Central memory CD4-positive, alpha-beta T cell (primary cell): ENCODE measurements at regions not wholly inside any gene's neighbourhood (a gene's known extent, or its start where the extent isn't known, plus 50 kb on each side); places are given as distances from the start of the nearest gene placed in this dataset.

Experiments
- DNase-seq: peaks from one replicate; pipeline ENCODE4 v3.0.0; 2022

DNA sequence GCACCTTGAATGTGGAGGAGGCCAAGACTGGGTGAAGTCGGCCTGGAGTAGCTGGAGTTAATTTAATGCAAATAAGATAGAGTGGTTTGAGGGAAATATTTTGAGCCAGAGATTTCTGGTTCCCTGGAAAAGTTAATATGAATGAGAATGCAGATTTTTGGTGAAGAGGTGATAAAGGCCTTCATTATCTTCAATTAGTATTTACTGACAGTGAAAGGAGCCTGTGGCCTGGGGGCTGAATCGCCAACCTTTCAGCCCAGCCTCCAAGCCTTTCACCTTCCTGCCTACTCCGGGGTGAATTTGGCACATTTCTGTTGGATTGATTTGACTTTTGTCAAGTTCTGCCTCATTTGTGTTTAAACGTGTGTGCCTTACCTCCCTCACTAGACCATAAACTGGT, 147.8 kb downstream of the SOX2 start:
- no peak for DNase-seq

DNA sequence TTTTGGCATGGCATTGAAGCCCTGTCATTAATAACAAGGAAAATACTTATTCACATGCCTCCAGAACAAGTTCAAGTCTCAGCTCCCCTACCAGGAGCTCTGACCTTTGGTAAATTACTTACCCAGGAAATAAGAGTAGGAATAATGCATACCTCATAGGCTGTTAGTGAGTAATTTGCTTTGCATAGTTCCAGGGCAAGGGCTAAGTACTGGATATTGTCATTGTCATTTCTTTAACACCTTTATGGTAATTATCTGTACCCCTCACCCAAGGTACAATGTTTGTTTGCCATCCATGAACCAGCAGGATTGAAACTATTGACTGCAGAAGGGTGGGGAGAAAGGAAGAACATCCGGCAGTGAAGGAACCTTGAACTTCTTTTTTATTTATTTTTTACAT, 148.5 kb downstream of the SOX2 start:
- no peak for DNase-seq

DNA sequence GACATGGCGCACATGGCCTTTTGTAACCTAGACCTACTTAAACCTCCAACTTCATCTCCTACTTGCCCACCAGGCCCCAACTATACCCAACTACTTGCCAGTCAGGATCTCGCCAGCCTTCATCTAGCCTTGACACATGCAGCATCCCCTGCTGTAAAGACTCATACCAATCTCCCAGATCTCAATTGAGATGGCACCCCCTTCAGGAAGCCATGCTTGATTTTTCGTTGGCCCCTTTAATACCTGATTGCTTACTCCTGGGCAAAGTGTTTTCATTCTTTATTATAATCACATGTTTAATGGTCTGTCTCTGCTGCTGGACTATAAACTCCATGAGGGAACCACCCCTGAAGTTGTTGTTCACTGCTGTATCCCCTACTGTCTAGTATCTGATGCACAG, 150.8 kb downstream of the SOX2 start:
- no peak for DNase-seq

DNA sequence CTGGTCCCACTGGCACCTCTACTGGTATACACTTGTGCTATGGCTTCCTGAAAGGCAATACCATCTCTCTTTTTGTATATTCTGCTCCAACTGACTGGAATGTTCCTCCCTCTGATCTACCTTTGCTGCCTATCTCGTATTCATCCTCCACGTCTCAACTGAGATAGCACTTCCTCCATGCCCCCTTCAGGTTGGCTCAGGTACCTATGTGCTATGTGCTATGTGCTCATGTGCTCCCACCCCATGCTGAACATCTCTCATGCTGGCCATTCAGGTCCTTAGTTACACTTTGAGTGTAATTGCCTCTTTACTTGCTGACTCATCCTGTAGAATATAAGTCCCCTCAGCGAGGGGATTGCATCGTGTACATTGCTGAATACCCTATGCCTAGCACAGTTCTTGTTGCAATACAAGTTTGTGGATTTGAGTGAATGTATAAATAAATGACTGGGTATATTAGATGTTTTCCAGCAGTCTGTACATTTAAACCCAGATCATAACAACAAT, 156.9 kb downstream of the SOX2 start:
- DNase-seq = no peak

DNA sequence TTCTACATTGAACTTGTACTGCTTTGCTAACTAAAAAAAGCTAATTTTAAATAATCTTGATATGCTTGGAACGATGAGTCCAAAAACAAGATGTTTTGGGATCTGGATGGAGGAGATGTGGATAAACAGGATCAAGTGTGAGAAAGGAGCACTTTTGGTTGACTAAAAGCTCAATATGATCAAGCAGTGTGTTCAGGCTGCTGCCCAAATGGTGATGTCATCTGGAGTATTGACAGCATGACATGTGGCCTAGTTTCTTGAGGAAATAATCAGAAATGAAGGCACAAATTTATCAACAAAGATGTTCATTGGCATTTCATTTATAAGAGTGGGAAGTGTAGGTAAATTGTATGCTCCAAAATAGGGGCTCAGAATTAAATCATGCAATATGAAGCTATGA, 161.2 kb downstream of the SOX2 start:
- no peak for DNase-seq

DNA sequence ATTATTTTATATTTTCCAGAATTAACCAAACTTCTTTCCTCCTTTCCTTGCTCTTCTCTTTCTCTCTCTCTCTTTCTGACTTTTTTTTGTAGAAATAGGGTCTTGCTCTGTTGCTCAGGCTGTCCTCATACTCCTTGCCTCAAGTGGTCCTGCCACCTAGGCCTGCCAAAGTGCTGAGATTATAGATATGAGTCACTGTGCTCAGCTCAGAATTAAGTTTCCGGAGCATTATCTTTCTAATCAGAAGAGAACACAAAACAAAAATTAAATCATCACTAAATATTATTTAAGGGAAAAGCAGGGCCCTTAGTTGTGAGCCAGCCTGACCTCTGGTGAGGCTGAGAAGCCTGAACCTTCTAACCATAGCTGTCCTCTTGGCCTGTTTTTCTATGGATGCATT, 168.2 kb downstream of the SOX2 start:
- no peak for DNase-seq

DNA sequence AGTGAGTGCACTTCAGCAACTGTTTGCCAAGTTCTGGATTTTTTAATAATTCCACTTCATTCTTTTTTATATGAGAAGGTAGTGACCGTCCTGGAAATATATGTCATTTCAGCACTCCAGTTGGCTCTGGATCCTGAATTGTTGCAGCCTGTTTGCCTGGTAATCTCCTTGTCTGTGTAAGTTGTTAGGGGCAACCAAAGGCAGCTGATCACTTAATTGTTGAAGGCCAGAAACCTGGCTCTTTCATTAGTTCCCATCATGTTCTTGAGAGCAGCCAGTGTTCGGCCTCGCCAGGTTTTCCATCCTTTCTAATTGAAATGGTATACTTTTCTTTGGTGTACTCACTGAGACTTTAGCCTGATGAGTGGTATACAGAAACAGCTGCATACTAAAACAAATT, 168.6 kb downstream of the SOX2 start:
- DNase-seq = no peak

DNA sequence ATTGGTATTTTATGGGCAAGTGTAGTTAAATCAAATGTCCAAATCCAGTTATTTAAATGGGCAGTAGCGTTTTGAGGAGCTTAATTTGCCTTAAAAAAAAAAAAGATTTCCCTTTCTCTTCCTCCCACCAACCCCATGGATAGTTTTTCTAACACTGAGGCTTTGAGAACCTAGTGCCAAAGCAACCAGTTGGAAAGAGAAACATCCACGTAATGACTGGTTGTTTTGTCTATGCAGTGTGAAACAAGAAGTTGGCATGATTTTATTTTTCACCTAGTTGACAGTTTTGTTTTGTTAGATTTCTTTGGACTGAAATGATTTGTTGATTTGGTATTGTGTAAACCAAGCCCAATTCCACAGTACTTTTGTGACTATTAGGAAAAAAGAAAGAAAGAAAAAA, 170.0 kb downstream of the SOX2 start:
- DNase-seq = no peak

DNA sequence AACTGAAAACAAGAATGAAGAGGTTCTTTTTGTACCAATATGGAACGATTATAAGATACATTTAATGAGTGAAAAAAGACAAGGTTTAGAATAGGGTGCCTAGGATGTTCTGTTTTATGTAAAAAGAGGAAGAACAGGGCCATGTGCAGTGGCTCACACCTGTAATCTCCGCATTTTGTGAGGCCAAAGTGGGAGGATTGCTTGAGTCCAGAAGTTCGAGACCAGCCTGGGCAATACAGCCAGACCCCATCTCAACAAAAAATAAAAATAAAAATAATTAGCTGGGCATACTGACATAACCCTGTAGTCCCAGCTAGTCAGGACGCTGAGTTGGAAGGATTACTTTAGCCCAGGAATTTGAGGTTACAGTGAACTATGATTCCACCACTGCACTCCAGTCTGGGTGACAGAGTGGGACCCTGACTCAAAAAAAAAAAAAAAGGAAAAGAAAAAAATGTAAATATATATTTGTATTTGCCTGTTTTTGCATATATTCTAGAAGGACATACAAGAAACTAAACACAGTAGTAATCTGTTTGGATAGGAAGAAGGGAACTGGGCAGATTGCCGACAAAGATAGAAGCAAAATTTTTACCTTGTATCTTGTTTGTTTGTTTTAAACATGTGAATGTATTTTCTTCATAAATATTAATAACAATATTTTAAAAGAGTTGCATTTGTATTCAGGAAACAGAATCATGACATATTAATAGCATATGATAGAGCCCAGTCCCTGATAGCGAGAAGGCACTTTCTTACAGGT, 174.3 kb downstream of the SOX2 start:
- no peak for DNase-seq

DNA sequence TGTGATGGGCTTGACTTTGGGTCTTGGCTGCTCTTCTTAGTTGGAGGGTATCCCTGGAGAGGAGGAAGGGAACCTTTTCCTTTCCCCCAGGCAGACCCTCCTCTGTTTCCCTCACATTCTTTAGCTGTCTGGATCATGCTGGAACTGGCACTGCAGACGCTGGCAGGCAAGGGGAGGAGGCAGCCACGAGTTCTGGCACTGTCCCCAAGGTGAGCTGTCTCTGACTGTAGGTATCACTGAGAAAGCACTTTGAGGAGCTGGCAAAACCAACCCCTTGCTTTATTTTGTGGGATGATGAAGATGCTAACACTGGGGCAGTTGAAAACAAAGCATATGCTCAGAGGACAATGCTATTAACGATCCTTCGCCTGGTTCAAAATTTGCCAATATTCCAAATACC, 175.0 kb downstream of the SOX2 start:
- DNase-seq = no peak

DNA sequence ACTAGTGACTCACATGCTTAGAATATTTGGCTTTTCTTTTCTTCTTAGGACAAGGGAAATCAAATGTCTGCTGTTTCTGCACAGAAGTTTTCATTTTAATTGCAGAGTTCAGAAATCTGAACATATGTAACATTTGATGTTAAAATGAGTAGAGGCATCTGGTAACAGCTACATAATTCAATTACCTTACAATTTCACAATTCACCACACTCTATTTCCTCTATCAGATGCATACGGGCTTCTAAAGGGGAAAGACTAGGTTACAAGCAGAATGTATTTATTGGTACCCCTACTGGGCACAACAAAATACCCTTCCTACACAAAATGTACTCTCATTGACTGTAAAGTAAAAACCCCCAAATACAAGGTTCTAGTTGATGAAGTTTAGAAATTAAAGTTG, 176.0 kb downstream of the SOX2 start:
- no peak for DNase-seq

DNA sequence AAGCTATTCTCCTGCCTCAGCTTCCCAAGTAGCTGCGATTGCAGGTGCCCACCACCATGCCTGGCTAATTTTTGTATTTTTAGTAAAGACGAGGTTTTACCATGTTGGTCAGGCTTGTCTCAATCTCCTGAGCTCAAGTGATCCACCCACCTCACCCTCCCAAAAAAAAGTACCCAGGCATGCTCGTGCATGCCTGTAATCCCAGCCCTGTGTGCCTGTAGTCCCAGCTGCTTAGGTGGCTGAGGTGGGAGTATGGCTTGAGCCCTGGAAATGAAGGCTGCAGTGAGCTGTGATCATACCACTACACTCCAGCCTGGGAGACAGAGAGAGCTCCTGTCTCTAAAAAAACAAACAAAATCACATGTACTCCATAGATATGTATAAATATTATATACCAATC, 176.5 kb downstream of the SOX2 start:
- no peak for DNase-seq

DNA sequence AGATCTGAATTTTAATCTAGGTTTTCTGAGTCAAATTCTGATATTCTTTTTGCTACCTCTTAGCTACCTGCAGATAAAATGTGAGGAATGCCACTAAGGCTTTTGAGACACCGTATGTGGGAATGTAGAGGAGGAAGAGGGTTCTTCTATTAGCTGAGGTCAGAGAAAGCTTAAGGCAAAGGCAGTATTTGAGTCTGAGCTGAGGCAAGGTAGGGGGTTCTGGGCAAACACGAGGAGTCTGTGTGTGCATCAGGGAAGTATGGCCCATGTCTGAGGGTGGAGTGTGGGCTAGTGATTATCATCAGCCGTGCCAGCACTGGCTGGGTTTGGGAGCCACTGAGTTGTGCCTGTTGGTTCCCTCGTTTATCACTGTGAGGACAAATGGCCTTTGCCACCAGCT, 181.1 kb downstream of the SOX2 start:
- DNase-seq = no peak

DNA sequence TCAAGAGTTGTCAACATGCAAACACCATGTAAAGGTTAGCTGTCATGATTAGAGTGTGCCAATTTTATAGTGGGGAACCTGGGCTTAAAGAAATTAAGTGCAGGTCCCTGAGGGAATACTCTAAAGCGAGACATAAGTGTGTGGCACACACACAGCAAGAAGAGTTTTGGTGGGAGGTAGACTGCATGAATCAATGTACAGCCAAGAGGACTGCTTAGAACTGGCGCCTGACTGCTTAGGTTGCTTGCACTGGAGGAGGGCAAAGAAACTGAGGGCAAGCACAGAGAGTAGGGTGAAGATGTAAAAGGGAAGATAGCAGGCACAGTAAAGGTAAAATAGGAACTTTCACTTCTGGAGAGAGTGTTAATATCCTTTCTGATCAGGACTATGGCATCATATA, 184.9 kb downstream of the SOX2 start:
- DNase-seq = no peak

DNA sequence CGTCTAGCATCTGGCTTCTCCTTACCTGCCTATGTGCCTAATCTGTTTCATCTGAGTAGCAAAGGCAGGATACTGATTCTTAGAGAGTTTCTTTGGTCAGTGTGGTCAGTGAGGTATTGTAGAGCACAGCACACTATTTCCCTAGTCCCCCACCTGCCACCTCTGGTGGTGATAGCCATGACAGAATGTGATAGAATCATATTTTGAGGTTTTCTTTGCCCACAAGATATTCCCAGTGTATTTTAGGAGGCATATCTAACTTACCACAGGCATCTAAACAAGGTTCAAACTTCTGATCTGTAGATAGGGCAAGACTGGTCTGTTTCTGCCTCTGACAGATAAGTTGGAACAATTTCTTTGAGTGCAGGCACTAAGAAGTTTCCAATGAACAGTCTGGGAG, 188.0 kb downstream of the SOX2 start:
- DNase-seq = no peak

DNA sequence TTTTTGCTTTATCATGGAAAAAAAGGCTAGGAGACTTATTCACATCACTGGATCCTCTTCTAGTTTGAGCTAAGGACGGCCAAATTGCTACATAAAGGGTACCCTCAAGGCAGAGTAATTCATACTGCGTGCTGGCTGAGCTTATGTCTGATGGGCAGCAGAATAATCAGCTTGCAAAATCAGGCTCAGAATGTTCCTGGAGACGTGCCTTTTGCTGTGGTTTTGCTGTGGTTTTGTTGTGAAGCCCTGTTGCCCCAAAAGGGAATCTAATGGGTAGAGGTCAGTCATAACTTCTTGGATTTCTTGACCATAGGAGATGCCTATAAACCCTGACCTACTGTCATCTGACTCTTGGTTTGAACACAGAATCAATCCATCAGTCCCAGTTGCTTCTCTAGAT, 189.9 kb downstream of the SOX2 start:
- no peak for DNase-seq

DNA sequence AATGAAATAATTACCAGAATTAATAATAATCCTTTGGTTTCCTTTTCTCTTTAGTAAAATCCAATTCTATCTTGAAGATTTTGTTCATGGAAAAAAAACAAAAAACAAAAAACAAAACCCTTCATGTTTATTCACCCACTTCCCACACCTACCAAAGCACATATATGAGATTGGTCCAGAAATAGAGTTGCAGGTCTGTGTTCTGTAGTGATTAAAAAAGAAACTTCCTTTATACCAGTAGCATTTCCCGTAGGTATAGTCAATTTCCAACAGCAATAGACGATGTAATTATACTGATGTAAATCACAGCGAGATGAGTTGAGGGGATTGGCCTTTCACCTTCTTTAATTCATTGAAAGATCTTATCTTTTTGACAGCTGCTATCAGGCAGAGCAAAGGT, 194.6 kb downstream of the SOX2 start:
- no peak for DNase-seq

DNA sequence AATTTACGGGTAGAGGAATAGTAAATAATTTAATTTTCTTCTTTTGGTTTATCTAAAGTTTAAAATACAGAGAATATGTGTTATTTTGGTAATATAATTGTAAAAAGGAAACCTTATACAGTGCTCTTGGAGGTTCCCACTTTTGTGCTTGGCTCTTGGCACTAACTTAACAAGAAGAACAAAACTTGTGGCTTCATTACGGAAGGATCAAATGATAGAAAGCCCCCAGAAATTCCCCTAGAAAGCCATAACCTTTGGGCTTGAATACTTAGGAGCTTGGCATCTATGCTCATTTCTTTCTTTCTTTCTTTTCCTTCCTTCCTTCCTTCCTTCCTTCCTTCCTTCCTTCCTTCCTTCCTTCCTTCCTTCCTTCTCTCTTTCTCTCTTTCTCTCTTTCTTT, 197.5 kb downstream of the SOX2 start:
- DNase-seq = no peak

DNA sequence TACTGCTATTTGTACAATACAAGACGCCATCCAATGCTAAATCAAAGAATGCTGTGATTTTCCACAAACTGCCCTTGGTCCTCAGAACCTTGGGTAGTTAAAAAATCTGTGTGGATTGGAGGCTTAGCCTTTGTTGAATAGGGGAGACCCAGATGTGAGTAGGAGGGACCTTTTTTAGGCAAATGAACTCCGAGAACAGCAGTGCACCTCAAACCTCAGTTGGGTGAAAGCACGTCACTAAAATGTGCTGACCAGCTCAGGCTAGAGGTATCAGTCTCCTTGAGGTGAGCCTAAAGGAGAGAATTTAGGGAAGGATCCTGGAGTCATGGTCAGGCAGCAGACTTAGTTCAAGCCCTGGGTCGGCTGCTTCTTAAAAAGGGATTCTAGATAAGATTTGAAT, 200.7 kb downstream of the SOX2 start:
- no peak for DNase-seq

DNA sequence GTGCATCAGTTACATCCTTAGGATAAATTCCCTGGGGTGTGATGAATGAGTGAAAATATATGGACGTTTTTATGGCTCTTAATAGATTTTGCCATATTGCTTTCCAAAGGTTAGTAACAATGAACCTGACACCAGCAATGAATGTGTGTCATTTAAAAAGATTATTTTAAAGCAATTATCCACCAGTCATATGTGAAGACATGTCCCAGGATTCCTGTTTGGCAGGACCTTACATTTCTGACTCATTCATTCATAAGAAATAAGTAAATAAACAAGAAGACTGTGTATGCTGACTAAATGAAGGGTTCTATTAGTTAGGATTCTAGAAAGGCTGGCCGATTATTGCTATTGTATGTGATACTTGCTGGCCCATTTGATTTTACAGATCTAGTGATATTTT, 201.5 kb downstream of the SOX2 start:
- DNase-seq = no peak

DNA sequence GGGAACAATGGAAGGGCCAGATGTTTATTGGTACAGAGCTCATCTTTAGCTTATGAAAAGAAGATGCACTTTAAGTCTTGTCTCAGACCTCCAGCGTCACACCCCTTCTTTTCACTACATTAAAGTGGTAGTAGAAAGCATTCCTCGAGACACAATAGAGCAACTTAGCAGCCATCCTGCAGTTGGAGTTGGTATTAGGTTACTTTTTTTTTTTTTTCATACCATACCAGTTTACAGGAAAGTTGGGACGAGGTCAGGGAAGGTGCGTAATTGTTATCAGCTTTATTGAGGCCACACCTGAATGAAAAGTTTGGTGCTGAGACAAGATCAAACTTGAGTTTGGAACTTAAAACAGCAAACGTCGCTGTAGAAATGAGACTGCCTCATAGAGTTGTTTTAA, 203.8 kb downstream of the SOX2 start:
- DNase-seq = no peak

DNA sequence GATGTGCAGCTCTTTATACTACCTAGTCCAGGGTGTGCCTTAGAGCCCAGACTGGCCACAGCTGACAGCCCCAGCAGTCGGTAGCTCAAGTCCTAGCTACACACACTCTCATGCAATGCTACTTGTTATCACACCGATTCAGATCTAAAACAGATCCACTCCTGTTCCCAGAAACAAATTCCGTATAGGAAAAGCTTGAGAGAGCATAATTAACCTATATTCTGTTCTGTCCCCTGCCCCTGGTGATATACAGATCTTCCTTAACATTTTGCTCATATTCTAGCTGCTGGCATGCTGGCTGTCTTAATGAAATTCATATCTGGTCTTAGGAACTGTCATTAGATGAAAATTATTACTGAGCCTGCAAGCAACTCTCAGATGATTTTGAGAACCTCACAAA, 204.3 kb downstream of the SOX2 start:
- no peak for DNase-seq

DNA sequence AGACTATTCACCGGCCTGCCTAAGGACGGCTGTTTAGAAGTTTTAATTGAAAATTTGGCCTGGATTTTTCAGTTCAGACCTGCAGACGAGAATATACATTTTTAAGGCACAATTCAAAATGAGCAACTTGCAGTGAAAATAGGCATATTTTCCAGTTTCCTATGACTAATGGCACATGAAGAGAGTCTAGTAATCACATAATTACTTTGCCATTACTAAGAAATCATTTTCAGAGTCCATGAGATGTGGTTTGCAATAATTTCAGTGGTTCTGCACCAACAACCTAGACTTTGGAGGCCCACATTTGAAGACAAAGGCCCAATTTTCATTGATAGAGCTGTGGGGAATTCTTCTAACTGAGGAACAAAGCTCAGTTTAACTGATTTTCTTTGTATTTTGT, 205.3 kb downstream of the SOX2 start:
- DNase-seq = no peak

DNA sequence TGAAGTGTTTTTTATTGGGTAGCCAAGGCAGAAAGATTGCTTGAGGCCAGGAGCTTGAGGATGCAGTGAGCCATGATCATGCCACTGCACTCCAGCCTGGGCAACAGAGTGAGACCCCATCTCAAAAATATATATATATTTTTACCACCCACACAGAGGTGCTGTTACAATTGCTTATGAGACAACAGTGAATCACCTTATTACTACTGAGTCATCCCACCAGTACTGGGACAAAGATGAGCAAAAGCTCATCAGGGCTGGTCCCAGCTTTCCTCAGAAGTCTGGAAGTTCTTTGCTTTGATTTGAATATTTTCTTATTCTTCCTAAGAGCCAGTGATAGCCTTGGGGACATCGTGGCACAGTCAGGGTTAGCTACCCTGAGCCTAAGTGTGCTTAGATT, 207.7 kb downstream of the SOX2 start:
- DNase-seq = no peak

DNA sequence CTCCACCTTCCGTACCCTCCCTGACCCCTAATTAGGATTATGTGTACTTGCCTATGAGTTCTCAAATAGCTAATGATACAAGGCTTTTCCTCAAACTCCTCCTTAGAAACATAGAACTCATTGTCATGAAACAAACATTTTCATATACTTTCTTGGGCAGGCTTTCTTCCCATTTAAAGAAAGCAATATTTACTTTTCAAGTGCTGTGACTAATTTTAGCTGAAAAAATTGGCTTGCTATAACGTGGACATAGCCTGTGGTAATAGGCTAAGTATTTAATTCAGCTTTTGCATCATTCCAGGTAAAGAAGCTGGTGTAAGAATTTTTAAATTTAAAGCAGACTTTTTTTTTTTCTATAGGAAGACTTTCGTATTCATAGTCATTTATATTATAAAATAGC, 208.7 kb downstream of the SOX2 start:
- no peak for DNase-seq
